HG03565 (cell line): ENCODE measurements at regions not wholly inside any gene's neighbourhood (a gene's known extent, or its start where the extent isn't known, plus 50 kb on each side); places are given as distances from the start of the nearest gene placed in this dataset.

ENCODE experiments used
- ATAC-seq: cut with Tn5 transposase; IDR thresholded peaks from one replicate; pipeline ENCODE4 v1.9.1; 2021; ENCODE audit warnings: mild to moderate bottlenecking, moderate library complexity; ENCODE audit not compliant: unreplicated experiment

DNA sequence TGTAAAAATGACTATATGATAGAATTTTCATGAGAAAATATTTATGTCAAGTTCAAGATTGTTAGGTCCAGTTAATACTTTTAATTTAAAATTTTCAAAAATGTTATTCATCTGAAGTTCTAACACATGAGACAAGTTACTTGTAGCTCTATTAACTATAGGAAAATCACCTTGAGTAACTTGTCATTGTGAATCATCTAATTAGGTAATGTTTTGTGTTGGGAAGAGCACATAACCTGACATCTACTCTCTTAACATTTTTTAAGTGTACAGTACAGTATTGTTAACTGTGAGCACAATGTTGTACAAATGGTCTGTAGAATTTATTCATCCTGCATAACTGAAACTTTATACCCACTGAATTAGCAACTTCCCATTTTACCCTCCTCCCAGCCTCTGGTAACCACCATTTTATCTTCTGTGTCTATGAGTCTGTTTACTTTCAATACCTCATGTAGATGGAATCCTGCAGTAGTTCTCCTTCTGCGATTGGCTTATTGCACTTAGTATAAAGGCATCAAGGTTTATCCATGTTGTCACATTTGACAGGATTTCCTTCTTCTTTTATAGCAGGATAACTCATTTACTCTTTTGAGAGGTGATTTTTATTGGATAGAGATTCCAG is 54.6 kb downstream of the ARL4A start:
- no peak for ATAC-seq

DNA sequence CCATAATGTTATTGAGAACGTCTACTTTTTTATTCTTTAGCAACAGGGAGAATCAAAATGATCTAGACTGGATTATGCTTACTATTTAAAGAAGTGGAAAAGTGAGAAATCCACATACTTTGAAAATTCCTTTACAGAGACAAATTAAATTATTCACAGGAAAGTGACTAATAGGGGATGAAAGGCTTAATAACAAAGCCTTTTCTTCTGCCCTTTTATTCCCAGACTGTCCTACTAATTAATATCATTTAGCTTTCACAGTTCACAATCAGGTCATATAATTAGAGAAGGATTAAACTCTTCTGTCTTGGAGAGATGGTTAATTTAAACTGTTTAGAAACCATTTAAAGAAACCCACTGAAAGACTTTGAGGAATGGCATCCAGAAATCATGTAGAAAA is 58.8 kb downstream of the ARL4A start:
- no peak for ATAC-seq

DNA sequence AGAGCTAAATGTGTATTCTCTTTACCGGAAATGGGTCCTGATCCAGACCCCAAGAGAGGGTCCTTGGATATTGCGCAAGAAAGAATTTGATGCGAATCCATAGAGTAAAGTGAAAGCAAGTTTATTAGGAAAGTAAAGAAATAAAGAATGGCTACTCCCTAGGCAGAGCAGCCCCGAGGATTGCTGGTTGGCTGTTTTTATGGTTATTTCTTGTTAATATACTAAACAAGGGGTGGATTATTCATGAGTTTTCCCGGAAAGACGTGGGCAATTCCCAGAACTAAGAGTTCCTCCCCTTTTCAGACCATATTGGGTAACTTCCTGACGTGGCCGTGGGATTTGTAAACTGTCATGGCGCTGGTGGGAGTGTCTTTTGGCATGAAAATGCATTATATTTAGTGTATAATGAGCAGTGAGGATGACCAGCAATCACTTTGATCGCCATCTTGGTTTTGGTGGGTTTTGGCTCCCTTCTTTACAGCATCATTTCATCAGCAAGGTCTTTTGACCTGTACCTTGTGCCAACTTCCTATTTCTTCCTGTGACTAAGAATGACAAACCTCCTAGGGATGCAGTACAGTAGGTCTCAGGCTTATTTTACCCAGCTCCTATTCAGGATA is 60.4 kb downstream of the ARL4A start:
- ATAC-seq: no peak

GRCh38 chr7:12749069-12749468 is 61.6 kb downstream of the ARL4A start:
- ATAC-seq: no peak

GRCh38 chr7:12749746-12750145 is 62.3 kb downstream of the ARL4A start:
- no peak for ATAC-seq

DNA sequence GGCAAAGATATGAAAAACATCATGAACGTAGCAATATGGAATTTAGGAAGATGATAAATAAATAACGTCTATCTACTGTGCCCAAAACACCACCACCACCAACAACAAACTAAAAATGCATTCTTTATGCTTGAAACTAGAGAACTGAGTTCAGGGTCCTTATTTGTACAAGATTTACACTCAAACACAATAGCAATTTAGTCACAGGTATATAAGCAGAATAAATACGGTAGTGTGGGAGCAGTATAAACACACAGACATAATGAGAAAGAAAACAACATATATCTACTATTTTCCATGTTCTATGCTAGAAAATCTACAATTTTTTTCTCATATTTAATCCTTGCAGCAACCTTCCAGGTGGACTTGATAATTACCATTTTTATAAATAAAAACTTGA is 64.3 kb downstream of the ARL4A start:
- ATAC-seq: no peak

DNA sequence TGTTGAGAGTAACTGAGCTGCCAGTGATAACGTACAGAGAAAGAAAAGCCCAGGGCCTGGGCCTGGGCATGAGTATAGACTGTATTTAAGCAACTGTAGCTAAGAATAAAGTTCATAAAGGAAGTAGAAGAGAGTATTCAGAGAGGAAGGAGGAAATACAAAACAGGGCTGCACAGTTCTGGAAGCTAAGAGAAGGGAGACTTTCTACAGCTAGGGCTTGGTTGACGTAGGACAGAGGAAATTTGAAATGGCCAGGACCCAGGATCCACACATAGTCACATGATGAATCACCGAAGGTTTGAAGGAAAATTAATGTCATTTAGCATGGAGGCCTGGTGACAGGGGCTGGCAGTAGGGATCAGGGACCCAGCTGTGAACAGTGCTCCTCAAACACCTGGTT is 66.7 kb downstream of the ARL4A start:
- ATAC-seq: no peak

DNA sequence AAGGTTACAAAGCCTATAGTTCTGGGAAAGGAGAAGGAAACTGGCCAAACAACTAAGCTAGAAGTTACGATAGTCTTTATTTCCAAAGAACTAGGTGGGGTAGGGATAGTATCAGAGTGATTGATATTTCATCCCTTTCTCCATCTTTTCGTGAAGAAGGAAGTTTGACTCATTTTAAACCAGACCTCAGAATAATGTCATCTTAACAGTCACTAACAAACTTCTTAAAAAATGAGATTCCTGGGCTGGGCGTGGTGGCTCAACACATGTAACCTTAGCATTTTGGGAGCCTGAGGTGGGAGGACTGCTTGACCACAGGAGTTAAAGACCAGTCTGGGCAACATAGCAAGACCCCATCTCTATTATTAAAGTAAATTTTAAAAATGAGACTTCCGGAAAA is 69.4 kb downstream of the ARL4A start:
- no peak for ATAC-seq

- no peak for ATAC-seq
These were observed 70.0 kb downstream of the ARL4A start for GRCh38 chr7:12757443-12757842.

GRCh38 chr7:12759151-12759550 is 71.7 kb downstream of the ARL4A start:
- ATAC-seq: no peak

GRCh38 chr7:12761111-12761510 is 73.7 kb downstream of the ARL4A start:
- no peak for ATAC-seq

- no peak for ATAC-seq
These were observed 74.3 kb downstream of the ARL4A start for GRCh38 chr7:12761691-12762090.

- no peak for ATAC-seq
These were observed 77.0 kb downstream of the ARL4A start for GRCh38 chr7:12764458-12764891.

DNA sequence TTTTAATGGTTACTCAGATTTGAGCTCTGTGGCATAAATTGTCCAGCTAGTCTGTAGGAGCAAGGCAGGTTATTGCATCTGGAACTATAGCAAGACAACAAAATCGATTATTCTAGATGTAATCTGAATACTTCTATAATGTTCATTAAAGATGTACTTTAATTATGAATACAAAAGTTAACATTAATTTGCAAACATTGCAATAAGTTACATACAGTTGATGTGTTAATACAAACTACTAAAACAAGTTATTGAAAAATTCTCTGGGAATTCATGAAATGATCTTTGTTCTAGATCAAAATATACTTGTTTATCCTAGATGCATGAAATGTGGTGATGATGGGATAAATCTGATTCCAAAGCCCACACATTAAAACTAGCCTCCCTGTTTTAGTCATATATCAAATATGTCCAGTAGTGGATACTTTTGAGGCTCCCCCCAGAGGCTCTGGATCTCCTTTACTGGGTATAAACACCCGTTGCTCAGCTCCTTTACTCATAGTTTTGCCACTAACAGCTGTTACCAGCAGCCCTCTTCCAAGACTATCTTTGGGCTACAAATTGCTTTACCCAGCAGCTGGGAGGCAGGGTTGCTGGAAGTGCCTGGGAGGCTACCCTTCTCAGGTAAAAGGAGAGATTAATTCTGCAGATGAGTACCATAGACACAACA is 78.1 kb downstream of the ARL4A start:
- ATAC-seq: no peak

- no peak for ATAC-seq
These were observed 79.0 kb downstream of the ARL4A start for GRCh38 chr7:12766416-12766815.

- no peak for ATAC-seq
These were observed 81.5 kb downstream of the ARL4A start for GRCh38 chr7:12768948-12769347.

DNA sequence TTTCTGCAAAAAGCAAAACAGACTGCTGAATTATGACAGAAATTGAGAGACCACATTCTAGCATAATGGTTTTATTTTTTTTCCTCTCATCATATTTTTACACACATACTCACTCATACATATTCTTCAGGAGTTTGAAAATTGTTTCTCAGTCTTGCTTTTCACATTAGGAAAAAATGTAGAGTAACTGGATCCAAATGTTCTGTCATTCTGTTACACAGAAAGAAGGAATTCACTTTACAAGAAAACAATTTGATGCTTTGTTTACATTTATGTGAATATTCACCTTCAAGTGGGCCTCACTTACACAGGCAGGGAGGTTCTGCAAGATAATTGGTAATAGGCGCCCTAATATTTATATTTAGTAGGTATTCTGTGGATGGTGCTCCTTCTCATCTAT is 82.0 kb downstream of the ARL4A start:
- no peak for ATAC-seq

GRCh38 chr7:12770227-12770975 is 83.0 kb downstream of the ARL4A start:
- no peak for ATAC-seq

GRCh38 chr7:12771378-12771877 is 84.0 kb downstream of the ARL4A start:
- no peak for ATAC-seq

GRCh38 chr7:12772768-12773167 is 85.3 kb downstream of the ARL4A start:
- no peak for ATAC-seq

- no peak for ATAC-seq
These were observed 89.8 kb downstream of the ARL4A start for GRCh38 chr7:12777257-12777656.

DNA sequence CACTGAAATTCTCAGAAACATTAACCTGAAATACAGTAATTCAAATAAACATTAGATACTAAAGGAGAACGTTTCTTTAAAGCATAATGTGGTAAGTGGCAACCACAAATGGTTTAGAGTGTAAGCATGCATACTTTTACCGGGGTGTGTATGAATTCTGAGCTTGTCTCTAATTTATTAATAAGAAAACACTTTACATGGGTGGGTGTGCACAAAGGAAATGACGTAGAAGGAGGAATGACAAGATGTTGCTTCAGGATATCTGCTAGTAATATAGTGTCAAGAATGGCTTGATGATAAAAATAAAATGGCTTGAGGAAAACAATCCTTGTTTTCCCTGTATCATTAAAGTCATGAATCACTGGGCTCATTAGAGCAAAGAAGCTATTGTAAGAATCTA is 92.5 kb downstream of the ARL4A start:
- ATAC-seq: no peak
